HG02973 (cell line): ENCODE measurements at regions not wholly inside any gene's neighbourhood (a gene's known extent, or its start where the extent isn't known, plus 50 kb on each side); places are given as distances from the start of the nearest gene placed in this dataset.
"Not testable (repeated sequence)": the region's sequence is repeated elsewhere in the genome, so short reads cannot be mapped to it uniquely, and the experiment has no call there.

Source experiments
- ATAC-seq: cut with Tn5 transposase; IDR thresholded peaks from one replicate; pipeline ENCODE4 v1.9.1; 2021; ENCODE audit warnings: moderate library complexity; ENCODE audit not compliant: unreplicated experiment

GRCh38 chr15:46901001-46901400, 816.3 kb upstream of the SEMA6D start:
- ATAC-seq = no peak

DNA sequence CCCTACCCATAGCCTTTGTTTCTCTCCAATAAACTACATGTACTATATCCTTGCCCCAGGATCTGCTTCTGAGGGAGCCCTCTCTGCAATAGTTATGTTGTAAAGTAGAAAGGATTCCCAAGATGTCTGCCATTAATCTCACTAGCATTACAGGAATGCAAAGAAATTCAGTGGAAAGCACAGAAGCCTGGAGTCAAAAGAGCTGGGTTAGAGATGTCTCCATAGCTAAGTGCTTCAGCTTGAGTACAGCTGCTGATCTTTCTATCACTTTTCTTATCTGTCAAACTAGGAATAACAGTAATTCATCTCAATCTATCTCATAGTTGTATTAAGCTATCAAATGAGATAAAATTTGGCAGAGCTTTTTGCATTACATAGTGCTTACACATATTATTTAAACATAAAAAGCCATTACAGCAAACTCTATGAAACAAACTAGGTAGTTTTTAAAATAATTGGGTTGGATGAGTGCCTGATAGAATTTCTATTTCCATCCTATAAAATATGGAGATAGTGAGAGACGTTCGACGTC, 799.5 kb upstream of the SEMA6D start:
- no peak for ATAC-seq

DNA sequence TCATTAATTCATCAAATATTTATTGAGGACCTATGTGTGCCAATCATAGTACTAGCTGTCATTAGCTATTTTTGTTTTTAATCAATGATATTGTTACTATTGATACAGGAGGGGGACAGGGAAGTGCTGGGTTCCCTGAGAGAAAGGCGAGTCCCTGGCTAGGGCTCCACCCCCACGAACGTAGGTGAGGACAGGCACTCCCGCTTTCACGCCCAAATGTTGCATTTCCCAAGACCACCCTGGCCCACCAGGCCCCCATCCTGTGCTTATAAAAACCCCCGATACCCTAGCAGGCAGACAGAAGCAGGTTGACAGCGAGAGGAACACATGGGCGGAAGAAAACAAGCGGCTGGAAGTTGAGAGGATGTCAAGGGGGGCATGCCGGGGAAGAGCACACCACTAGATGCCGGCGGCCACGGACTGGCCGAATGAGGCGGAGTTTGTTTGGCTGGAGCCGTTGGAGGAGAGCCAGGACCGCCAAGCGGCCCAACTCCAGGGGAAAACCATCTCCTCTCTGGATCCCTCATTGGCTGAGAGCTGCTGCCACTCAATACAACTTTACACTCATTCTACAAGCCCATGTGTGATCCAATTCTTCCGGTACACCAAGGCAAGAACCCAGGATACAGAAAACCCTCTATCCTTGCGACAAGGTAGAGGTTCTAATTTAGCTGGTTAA, 798.7 kb upstream of the SEMA6D start:
- no peak for ATAC-seq

GRCh38 chr15:46921891-46922290, 795.4 kb upstream of the SEMA6D start:
- no peak for ATAC-seq

- ATAC-seq = no peak
Observed at GRCh38 chr15:46930426-46930825, 786.9 kb upstream of the SEMA6D start.

DNA sequence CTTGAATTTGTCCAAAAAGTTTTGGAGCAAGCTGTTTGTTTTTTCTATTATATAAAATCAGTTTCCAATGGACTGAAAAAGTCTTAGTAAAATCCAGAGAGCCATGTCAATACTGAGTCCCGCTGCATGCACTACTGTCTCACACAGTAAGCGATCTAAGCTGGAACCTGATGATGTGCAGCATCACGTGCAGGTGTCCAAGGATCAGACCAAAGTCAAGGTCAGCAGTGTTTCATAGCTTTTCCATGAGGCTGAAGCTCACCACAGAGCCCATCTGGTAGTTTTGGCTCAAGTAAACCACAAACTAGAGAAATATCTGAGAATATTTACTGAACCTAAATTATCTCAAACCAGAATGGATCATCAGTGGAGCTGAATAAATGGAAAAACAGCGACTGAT, 784.0 kb upstream of the SEMA6D start:
- ATAC-seq = no peak

GRCh38 chr15:46934851-46935250, 782.5 kb upstream of the SEMA6D start:
- no peak for ATAC-seq

- ATAC-seq = no peak
Observed at GRCh38 chr15:46938169-46938568, 779.1 kb upstream of the SEMA6D start.

- no peak for ATAC-seq
Observed at GRCh38 chr15:46941241-46941640, 776.1 kb upstream of the SEMA6D start.

GRCh38 chr15:46946953-46947352, 770.4 kb upstream of the SEMA6D start:
- no peak for ATAC-seq

GRCh38 chr15:46955576-46955975, 761.7 kb upstream of the SEMA6D start:
- ATAC-seq = no peak

DNA sequence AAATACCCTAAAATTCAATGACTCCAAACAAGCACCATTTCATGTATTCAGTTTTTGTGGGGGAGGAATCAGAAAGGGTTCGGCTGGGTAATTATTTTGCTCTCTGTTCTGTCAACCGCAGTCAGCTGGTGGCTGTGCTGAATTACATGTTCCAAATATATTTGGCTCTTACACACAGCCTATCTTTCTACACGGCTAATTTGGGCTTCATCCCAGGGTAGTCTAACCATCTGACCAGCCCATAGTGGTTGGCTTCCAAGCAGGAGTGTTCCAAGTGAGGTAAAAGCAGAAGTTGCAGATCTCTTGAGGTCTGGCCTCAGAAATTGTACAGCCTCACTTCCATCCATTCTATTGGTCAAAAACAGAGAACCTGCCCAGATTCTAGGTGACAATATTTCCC, 760.8 kb upstream of the SEMA6D start:
- ATAC-seq = no peak

GRCh38 chr15:46956881-46957280, 760.4 kb upstream of the SEMA6D start:
- ATAC-seq = no peak

DNA sequence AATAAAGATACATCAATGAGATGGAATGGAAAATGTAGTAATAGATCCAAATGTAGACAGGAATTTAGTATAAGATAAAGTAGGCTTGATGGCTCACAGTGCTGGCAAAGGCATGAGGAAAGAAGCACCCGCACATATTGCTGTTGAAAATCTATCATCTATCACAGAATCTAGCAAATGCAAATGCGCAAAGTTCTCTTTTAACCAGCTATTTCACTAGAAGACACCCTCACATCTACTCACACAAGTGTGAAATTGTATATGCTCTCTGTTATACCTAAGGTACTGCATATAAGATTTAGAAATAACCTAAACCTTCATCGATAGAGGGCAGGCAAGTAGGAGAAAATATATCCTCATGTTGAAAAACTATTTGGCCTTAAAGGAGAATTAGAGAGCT, 756.7 kb upstream of the SEMA6D start:
- no peak for ATAC-seq

DNA sequence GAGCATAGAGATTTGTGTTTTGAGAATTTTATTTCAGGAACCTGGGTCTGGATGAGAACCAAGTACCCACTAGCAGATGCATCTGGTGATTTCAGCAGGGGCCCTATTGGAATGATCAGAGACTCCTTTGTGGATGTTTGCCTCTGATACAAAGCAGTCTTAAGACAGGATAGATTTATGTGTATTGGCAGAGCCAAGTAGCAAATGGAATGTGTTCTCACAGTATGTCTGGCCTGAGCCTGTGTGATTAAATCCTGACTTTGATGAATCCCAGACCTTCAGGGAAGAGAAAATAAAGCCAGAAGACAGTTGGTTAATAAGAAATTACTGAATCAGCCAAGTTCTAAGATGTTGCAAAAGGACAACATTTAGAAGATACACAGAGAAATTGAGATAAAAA, 755.5 kb upstream of the SEMA6D start:
- no peak for ATAC-seq

GRCh38 chr15:46988055-46988454, 729.2 kb upstream of the SEMA6D start:
- not testable (repeated sequence) for ATAC-seq

DNA sequence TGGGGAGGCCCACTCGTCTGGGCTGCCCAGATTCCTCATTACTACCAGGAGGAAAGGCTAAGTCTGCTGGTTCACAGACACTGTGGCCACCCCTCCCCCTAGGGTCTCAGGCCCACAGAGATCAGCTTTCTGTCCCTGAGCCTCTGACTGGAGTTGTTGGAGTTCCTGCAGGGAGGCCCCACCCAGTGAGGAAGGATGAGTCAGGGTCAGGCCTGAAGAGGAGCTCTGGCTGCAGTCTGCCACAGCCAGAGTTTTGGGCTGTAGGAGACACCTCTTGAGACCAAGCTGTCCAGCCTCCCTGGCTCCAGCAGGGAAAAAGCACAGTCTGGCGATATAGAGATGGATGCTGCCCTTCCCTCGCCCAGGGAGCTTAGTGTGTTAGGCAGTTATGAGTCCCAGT, 720.9 kb upstream of the SEMA6D start:
- no peak for ATAC-seq

- ATAC-seq = no peak
Observed at GRCh38 chr15:46997501-46997900, 719.8 kb upstream of the SEMA6D start.

DNA sequence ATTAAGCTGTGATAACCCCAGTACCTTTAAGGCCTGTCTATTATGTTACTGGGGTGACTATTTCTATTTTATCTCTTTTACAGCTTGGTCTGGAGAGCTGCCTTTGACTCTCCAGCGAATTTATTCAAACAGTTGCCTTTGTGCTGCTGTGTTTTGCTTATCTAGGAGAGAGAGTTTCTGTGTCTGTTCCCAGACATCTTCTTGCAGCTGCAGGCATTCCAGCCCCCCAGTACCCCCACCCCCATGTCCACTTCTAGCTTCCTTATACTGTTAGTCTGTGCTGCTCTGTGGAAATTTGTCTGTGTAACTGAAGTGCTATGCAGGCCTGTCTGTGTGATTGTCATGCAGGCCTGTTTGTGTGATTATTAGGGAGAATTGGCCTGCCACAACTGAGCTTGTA, 713.7 kb upstream of the SEMA6D start:
- no peak for ATAC-seq

GRCh38 chr15:47013446-47013845, 703.9 kb upstream of the SEMA6D start:
- no peak for ATAC-seq

DNA sequence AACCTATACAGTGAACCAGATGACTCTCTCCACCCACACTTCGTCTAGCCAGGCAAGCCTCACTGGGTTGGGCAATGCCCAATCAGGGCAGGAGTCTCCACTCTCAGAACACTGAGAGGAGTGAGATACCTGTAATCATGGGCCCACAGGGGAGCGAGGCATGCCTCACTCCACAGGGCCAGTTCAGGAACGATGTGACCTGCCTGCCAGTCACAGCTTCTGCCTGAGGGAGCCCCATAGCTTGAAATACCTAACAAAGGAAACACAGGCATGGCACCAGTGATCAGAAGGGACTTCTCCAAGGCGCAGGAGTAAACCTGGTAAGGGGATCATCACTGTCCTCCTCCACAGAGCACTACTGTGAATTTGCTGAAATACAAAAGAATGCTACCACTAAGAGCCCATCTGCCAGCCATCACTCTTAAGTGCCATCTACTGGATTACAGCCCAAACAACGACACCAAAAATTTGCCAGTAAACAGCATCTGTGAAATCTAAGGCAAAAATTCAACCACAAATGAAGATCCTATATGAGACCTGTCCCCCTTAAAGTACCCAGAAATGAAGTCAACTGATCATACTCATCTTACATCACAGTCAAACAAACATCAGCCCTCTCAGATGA, 689.9 kb upstream of the SEMA6D start:
- no peak for ATAC-seq

DNA sequence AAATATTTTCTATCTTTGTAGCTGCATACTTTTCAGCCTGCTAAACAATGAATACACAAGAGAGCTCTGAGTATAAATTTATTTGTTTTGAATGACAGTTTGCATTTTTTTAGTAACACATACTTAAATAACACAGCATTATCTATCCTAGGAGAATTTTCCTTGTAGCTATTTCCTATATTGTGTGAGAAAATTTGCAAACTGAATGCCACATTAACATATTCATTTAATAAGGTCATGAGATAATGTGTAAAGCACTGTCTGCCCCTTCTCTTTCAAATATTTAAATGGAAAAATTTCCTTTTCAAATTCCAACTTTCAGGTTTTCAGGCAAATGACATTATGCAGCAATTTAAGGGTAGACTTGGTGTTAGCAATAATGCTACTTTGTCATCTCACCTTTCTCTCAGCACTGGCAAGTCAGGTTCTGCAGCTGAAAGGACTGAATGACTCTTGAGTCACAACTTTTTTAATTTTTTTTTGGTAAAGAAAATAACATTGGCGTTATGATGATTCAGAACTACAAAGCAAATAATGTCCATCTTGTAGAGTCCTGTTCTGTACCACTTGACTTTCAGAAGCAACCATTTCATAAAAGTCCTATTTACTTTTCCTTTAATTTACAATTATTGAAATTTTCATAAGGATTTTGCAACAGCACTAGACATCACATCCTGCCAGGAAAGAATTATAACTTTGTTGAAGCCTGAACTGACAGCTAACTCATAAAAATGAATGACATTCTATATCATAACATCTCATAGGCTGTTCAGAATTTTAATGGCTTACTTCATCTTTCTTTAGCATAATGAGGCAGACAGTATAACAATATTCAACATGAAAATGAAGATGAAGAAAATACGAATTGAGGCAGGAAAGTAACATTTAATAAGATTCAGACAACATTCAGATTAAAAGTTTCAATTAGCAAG, 681.6 kb upstream of the SEMA6D start:
- ATAC-seq = no peak
